ENCODE measurements at regions not wholly inside any gene's neighbourhood (a gene's known extent, or its start where the extent isn't known, plus 50 kb on each side); places are given as distances from the start of the nearest gene placed in this dataset.

DNA sequence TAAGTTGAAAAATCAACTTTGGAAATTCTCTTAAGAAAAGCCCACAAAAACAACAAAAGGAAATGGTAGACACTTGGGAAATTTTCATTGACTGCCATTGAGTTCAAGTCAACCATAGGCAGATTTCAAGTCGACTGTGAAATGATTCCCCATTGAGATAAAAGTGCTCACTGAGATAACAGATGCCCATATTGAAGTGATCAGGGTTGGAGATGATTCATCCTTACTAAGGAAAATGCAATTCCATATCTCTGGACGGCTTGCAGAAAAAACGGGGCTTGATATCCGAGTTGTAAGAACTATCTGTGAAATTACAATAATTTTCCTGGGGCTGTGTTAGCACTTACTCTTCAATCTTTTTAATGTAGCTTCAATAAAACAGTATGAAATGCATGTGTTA lies 373.1 kb upstream of the THRB start:
- no peak for TF ChIP-seq MAFK (IDR thresholded peaks at IDR 0.05; ENCODE audit: low read depth, low read length)
- no peak for TF ChIP-seq POLR2AphosphoS5 (IDR thresholded peaks at IDR 0.05; ENCODE audit: low read depth, low read length)
- no peak for TF ChIP-seq TEAD4 (IDR thresholded peaks at IDR 0.05; ENCODE audit: low read depth, low read length)
- no peak for TF ChIP-seq SUZ12 (IDR thresholded peaks at IDR 0.05; ENCODE audit: low read length)
- TF ChIP-seq EGR1 (IDR thresholded peaks at IDR 0.05; ENCODE audit: borderline replicate concordance, low read depth, low read length), result no peak
- TF ChIP-seq SRF (IDR thresholded peaks at IDR 0.05; ENCODE audit: low read depth, low read length), result no peak
- no peak for TF ChIP-seq SP1 (IDR thresholded peaks at IDR 0.05; ENCODE audit: low read depth, low read length)
- TF ChIP-seq, protein P1, sequence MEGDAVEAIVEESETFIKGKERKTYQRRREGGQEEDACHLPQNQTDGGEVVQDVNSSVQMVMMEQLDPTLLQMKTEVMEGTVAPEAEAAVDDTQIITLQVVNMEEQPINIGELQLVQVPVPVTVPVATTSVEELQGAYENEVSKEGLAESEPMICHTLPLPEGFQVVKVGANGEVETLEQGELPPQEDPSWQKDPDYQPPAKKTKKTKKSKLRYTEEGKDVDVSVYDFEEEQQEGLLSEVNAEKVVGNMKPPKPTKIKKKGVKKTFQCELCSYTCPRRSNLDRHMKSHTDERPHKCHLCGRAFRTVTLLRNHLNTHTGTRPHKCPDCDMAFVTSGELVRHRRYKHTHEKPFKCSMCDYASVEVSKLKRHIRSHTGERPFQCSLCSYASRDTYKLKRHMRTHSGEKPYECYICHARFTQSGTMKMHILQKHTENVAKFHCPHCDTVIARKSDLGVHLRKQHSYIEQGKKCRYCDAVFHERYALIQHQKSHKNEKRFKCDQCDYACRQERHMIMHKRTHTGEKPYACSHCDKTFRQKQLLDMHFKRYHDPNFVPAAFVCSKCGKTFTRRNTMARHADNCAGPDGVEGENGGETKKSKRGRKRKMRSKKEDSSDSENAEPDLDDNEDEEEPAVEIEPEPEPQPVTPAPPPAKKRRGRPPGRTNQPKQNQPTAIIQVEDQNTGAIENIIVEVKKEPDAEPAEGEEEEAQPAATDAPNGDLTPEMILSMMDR (IDR thresholded peaks at IDR 0.05; ENCODE audit: control extremely low read depth in 1 of 3, insufficient read depth in 1 of 3, low read depth in 1 of 3, low read length in 3 of 3), result no peak
- no peak for TF ChIP-seq RAD21 (IDR thresholded peaks at IDR 0.05 in 1 of 2, conservative IDR thresholded peaks at IDR 0.05 in 1 of 2; ENCODE audit: low read depth in 2 of 2, low read length in 2 of 2)
- no peak for TF ChIP-seq POLR2A (IDR thresholded peaks at IDR 0.05; ENCODE audit: control extremely low read depth in 1 of 2, low read depth in 2 of 2, low read length in 2 of 2)
- TF ChIP-seq, protein P2, sequence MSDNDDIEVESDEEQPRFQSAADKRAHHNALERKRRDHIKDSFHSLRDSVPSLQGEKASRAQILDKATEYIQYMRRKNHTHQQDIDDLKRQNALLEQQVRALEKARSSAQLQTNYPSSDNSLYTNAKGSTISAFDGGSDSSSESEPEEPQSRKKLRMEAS (IDR thresholded peaks at IDR 0.05), result no peak
- no peak for TF ChIP-seq TAF1 (IDR thresholded peaks at IDR 0.05; ENCODE audit: low read depth, low read length)

All from H1 (cell line).